ENCODE measurements at regions not wholly inside any gene's neighbourhood (a gene's known extent, or its start where the extent isn't known, plus 50 kb on each side); places are given as distances from the start of the nearest gene placed in this dataset.
"Not testable (repeated sequence)": the region's sequence is repeated elsewhere in the genome, so short reads cannot be mapped to it uniquely, and the experiment has no call there.

DNA sequence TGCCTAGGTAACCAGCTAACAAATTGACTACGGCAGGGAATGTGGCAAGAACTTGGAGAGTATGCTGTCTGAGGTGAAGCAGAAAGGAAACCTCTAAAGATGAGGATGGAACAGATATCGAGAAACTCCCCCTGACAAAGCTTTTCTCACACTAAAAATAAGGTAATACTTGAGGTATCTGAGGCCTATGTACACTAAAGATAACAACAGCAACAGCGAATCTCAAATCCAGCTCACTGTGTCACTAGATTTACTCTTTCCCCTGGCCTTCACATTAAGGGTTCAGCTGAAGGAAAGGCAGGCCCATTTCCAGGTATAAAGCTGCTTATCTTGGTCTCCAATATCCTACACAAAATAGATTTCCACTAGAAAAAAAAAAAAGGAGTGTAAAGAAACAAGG lies 518.0 kb downstream of the KCNT2 start:
- DNase-seq (ENCODE audit: low read depth in 2 of 2): no peak

DNA sequence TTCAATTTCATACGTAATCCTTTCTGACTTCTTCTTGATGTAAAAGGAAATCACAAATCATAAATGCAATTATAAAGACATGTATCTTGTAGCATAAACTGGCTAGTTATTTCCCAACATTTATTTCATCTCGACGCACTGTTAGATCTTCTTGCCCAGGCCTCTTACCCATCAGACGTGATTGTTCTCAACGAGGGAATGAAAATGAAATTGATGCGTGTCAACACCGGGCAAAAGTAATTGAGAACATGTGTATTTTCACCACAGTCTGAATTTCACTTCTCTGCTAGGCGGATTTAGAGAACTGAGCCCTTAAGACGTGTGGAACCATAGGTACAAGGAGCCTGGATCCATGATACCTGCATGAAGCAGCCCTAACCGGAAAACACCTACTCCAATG lies 519.7 kb downstream of the KCNT2 start:
- no peak for DNase-seq (ENCODE audit: low read depth in 2 of 2)

DNA sequence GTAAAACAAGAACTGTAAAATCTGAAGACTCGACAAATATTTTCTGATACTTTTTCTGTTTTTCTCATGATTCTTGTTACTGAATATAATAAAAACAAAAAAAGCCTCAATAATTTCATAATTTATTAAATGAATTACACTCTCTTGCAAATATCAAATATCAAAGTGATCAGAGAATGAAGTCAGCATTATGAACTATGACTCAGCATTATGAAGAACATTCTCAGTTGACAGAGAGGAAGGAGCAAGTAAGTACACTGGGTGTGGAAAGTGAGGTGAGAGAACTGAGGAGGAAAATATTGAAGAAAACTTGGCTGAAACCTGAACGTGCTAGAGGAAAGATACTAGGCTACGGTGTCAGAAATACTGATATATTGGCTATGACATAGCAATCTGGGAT lies 529.5 kb downstream of the KCNT2 start:
- no peak for DNase-seq (ENCODE audit: low read depth in 2 of 2)

DNA sequence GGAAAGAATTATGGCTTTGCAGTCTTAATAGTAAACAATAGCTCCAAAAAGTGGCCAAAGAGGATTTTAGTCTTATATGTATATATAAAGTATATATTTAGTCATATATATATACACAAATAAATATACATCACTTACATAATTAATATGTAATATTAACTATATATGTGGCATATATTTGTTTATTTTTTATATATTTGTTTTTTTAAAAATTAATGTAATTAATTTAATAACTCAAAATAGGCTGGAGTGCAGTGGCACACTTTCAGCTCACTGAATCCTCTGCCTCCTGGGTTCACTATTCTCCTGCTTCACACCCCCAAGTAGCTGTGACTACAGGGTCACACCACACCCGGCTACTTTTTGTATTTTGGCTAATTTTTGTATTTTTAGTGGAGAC lies 532.6 kb downstream of the KCNT2 start:
- DNase-seq (ENCODE audit: low read depth in 2 of 2): no peak

DNA sequence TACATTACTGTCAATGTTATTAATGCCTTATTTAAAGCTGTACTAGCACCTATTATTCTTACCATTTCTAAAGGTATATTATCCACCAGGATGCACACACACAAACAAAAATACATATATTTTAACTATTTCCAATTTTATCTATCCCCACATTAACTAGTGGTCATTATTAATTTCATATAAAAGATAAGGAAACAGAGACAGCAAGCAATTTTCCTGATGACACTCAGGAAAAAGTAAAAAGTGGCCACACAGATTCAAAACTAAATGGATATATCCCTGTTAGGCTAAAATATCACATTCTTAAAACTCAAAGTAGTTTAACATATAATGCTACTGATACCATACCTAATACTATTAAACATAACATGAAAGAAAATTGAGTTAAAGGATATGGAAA lies 534.1 kb downstream of the KCNT2 start:
- DNase-seq (ENCODE audit: low read depth in 2 of 2): no peak

DNA sequence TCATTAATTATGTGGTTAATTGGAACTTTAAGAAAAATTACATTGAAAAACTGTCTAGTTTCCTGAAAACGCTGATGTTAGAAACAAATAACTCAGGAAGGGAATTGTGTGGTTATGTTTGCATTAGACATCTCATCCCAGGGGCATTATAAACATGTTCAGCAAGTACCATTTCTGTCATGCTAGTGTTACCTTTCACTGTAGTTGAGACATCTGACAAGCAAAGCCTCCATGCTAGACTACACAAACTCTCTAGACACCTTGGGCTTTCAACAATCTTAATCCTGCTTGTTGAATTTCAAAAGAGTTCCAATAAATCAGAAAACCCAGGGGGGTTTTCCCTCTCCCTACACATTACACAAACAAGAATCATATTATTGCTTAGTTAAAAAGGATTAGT lies 536.8 kb downstream of the KCNT2 start:
- no peak for DNase-seq (ENCODE audit: low read depth in 2 of 2)

DNA sequence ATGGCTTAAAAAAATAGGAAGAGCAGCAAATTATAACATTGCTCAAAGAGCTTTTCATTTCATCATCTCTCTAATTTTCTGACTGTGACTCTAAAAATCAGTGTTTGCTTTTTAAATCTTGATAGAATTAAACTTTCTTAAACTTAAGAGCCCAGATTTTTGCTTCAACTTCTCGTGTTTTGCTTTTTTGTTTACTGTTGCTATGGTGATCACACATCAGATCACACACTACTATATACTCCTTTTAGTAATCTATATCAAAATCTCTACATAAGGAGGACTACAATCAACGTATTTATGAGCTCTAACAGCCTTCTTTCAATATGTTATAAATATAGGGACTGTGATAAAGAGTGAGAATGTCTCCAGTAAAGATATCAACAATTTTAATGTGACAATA lies 537.3 kb downstream of the KCNT2 start:
- DNase-seq (ENCODE audit: low read depth in 2 of 2): no peak

DNA sequence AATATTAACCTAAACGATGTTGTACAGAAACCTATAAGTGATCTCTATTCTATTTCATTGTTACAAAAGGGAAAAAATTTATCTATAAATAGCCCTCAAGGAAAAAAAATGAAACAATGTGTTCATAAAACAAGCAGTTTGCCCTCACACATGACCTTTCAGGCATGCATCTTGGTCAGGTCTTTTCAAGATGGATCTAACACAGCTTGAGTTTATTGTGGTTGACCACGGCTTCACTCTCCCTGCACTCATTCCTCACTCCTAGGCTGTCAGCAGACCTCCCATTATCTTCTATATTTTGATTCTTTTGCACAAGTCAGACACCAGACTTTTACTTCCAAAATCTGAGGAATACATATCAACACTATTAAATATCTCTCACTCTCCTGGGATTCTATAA lies 544.3 kb downstream of the KCNT2 start:
- DNase-seq (ENCODE audit: low read depth in 2 of 2): no peak

DNA sequence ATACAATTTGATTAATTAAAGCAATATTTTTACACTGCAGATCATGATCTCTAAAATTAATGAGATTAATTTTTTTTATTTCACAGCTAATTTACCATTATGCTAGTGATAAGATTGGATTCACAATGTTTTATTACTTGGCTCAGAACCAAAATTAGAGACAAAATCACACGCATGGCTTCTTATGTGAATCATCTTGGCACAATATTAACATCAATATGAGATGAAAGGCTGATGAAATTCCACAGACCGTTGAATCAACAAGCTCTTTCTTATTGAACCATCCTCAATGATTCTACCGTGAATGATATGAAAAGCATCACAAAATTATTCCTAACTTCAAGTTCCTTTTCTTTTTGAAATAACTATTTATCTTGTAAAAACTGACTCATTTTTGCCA lies 544.9 kb downstream of the KCNT2 start:
- DNase-seq (ENCODE audit: low read depth in 2 of 2): no peak

DNA sequence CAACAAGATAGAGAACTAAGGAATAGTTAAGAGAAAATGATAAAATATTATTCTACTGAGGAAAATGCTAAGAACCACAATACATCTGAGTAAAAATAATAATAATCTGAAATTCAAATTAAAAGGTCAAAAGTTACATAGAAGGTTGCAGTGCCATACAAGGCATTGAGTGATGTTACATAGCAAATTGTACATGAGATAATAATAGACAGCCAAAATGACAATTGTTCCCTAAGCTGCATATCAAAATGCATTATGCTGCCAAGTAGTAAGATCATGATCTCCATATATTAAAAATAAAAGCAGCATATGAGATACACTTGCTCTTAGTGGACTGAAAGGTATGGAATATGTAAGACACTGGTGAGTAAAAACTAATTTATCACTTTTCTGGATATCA lies 547.7 kb downstream of the KCNT2 start:
- DNase-seq (ENCODE audit: low read depth in 2 of 2): no peak

DNA sequence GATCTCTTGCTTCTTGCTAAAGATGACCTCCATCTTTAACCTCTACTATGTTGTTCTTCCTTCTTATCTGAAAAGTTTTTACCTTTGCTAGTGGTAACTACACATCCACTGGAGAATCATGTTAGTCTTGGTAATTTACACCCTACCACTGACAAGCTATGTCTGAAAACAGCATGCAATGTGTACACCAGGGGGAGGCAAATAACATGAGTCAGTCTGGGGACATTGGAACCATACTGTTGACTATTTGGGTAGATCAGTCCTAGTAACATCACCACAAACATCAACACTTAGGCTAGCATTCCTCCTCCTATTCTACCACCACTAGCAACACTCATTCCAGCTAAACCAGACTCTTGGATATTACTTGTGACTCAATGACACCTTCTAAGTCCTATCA lies 549.0 kb downstream of the KCNT2 start:
- DNase-seq (ENCODE audit: low read depth in 2 of 2): no peak

DNA sequence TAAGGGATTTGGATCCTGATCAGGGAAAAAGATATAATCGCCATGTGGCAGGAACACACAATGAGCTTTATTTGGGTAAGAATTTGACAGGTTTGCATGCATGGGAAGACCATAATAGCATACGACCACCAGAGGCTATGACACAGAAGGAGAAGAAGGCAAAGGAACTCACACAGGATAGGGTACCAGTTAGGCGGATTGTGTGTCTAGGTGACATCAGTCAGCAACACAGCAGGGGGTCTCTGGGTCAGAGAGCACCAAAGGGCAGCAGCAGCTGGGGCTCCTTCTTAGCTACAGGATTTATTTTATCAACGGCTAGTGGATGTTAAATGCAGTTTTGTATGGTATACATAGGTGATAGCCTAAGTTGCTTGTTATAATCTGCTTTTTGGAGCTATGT lies 551.3 kb downstream of the KCNT2 start:
- DNase-seq (ENCODE audit: low read depth in 2 of 2): no peak

DNA sequence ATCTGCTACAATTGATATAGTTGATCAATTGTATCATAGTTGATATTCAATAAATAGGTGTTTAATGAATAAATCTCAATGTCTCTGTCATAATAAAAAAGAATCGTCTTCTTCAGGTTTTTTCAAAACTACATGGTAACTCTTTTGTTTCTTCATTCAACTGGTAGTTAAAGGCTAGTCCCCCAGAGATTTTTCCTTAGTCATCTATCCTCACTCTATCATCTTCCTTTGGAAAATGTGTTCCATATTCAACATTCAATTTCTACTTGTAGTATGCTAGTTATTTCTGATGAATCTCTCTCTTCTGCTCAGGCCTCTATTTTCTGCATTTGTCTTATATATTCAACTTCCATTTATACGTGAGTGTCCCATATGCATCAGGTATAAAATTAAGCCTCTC lies 558.8 kb downstream of the KCNT2 start:
- no peak for DNase-seq (ENCODE audit: low read depth in 2 of 2)

DNA sequence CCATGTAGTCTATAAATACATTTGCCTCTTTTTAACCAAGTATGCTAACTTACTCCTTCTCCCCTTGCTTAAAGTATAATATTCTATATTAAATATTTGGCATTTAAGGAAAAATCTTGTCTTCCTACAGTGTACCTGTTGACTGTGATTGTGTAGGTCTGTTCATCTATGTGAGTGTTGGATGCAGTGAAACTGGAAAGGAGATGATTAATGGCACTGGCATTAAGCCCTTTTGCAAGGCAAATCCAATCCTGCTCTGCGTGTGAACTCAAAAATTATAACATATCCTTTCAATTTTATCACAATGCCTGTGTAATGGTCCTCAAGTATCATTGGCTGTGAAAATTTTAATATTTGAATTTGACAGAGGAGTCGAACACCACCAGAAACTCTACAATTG lies 565.0 kb downstream of the KCNT2 start:
- DNase-seq (ENCODE audit: low read depth in 2 of 2): no peak

DNA sequence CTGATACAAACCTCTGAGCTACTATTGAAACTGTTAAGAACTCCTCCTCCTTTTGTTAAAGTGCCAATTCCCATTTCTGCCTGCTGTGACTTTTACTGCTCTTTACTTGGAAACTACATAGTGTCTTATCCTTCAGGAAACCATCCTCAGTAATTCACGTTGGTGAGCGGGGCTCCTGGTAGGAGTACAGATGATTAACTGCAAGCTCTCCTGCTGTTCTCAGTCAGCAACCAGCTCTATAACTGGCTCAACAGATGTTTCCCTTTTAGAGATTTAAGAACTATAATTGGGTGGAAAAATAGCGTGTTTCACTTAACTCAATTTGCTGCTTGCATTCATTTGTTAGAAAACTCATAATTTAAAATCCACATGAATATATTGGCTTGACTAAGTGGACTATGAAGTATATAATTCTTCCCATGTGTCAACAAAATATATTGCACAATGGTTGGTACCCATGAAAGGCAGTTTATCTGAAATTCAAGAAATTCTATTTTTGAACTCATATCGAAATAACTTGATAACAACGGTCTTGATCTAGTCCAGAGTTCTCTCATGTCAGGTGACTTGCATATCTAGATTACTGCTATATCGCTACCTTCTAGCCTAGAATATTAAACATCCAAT lies 574.0 kb downstream of the KCNT2 start:
- DNase-seq (ENCODE audit: low read depth in 2 of 2): no peak

DNA sequence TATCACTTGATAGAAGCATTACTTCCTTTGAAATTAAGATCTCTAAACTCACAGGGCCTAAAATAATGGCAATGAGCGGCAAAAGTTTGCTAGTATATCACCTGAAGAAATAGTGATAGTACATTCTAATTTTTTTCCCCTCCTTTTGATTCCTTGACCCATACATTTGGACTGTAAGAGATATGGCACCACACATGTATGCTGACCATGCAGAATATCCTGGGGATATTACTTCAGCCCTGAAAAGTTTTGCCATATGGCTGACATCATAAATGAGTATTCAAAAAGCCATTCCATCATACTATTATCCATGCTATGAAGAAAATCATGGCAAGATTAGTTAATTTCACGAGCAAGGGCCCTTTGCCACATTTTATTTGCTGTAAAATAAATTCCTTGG lies 576.9 kb downstream of the KCNT2 start:
- DNase-seq (ENCODE audit: low read depth in 2 of 2): not testable (repeated sequence)

DNA sequence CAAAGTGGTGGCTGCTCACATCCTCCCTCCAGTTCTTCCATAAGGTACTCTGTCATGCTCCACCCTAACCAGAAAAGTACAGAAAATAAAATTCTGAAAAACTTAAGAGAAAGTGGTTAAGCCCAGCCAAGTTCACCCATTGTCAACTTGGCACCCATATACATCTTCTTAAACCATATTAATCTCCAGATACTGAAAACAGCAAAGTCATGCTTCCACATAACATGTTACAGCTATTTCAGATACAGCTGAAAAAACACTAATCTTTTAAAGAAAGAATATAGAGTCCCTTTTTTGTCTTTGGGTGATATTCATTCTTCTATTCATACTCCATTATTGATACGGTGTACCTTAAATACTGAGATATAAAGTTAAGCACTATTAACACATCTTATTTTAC lies 577.8 kb downstream of the KCNT2 start:
- no peak for DNase-seq (ENCODE audit: low read depth in 2 of 2)

DNA sequence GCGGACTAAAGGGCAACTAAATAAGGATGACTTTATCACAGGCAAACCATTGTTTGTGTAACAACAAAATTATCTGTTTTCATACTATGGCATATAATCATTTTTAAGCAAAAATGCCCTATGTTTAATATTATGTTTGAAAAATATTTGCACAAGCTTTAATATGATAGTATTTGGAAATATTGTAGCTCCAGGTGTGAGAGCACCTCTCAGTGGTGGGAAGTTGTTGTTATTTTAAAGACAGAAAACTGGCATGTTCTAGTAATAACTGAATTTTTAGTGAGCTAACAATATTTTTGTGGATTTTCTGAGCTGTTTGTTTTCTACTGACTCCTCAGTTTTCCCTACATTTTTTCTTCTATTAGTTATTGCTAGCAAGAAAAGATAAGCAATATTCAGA lies 578.8 kb downstream of the KCNT2 start:
- no peak for DNase-seq (ENCODE audit: low read depth in 2 of 2)

DNA sequence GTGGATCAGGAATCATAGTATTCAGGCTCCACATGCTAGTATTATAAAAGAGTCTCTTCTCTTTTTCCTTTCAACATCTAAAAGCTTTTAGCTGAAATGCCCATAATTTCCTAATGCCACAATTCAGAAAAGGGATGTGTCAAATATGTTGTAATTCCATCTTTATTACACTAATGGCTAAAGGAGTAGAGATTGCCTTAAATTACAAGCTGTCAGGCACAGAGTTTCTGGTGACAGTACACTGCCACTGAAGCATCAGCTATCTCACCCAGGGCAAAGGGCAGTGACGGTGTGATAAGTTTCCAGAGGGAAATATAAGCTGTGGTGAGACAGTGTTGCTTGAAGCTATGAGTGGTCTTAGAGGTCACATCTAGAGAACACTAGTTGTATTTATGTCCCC lies 581.1 kb downstream of the KCNT2 start:
- DNase-seq (ENCODE audit: low read depth in 2 of 2): no peak

DNA sequence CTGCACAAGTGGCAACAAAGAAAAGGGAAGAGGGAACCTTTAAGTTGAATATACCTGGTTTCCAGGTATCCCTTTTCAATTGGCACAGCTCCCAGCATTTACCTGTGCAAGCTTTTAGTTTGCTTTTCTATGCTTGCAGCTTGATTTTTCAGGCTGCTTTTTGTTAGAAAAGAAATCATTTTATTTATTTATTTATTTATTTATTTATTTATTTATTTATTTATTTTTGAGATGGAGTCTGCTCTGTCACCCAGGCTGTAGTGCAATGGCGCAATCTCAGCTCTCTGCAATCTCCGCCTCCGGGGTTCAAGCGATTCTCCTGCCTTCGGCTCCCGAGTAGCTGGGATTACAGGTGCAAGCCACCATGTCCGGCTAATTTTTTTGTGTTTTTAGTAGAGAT lies 587.1 kb downstream of the KCNT2 start:
- not testable (repeated sequence) for DNase-seq (ENCODE audit: low read depth in 2 of 2)

DNA sequence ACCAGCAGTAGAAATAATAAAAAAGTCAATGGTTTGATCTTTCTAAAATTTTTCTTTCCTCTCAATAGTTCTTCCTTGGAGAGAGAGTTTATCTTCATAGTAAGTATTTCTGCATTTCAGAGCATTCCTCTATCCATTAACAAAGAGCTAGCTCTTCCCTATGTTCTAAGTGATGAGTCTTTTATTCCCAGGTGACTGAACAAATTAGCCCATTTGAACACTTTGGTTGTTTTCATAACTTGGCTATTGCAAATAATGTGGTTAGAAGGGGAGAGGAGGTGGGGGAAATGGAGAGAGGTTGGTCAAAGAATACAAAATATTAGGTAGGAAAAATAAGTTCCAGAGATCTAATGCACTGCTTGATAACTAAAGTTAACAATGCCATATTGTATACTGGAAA lies 598.9 kb downstream of the KCNT2 start:
- no peak for DNase-seq (ENCODE audit: low read depth in 2 of 2)

DNA sequence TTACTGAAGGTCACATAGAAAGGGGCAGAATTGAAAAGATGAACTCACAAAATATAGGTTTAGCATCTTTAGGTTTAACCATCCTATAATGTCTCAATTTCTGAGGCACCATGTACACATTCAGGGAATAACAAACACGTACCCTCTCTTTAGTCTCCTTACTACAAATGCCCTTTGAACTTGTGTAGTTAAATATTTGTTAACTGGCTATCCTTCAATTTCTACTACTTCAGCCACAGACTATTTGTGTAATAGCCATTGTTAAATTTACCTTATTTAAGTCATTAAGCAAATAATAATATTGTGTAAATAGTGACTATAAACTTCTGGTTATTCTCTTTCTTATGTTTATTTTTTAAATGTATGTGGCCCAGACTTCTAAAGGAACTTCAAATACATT lies 600.5 kb downstream of the KCNT2 start:
- DNase-seq (ENCODE audit: low read depth in 2 of 2): no peak

DNA sequence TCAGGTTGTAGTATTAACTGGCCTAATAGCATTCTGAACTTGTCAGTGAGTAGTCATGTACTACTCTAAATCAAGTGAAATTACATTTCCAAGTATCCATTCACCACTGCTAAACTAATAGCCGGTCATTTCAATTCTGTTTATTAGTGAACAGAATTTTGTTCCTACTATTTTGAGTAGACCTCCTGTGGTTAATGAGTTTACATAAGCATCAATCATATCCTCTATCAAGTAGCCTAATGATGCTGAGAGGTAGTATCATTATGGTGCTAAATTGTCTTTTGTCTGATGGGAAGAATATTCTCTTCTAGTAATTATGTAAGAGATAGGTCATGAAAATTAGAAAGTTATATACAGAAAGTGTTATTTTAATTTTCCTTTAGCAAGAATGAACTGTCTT lies 602.8 kb downstream of the KCNT2 start:
- no peak for DNase-seq (ENCODE audit: low read depth in 2 of 2)

DNA sequence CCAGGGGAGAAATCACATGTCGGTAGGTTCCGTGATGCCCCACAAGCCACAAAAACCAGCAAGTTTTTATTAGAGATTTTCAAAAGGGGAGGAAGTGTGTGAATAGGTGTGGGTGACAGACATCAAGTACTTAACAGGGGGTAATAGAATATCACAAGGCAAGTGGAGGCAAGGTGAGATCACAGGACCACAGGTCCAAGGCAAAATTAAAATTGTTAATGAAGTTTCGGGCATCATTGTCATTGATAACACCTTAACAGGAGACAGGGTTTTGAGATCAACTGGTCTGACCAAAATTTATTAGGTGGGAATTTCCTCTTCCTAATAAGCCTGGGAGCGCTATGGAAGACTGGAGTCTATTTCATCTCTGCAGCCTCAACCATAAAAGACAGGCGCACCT lies 603.9 kb downstream of the KCNT2 start:
- not testable (repeated sequence) for DNase-seq (ENCODE audit: low read depth in 2 of 2)

DNA sequence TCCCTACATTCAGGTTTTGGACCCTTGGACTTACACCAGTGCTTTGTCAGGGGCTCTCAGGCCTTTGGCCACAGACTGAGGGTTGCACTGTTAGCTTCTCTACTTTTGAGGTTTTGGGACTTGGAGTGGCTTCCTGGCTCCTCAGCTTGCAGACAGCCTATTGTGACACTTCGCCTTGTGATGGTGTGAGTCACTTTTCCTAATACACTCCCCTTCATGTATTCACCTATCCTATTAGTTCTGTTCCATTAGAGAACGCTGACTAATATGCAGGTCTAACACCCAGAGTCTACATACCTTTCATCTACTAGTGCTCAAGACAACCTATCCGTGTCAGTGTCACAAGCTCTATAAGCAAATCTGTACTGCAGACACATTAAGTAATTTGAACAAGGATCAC lies 605.3 kb downstream of the KCNT2 start:
- no peak for DNase-seq (ENCODE audit: low read depth in 2 of 2)
